Psoas muscle (tissue), 7 donors: ENCODE measurements at regions not wholly inside any gene's neighbourhood (a gene's known extent, or its start where the extent isn't known, plus 50 kb on each side); places are given as distances from the start of the nearest gene placed in this dataset.

Source experiments
- ATAC-seq, 4 donors: fragments of 200-7000 bp; cut with Tn5 transposase; one replicate each; pipeline ENCODE4 v1.9.1; 2020; ENCODE audit warnings: moderate library complexity in 3 of 4, mild to moderate bottlenecking in 2 of 4
- DNase-seq, 2 donors: peaks; one replicate each; pipeline ENCODE4 v3.0.0-alpha.2; 2020
- H3K27ac ChIP-seq: fragments of 200-600 bp; one replicate; pipeline ENCODE4 v1.8.0; 2022
- H3K27me3 ChIP-seq, 3 donors: fragments of 200-600 bp in 1 of 3; one replicate each; pipeline versions ENCODE4 v1.6.1 to v1.8.0; 2013 to 2022; ENCODE audit warnings: low read length in 2 of 3, mild to moderate bottlenecking in 2 of 3, moderate library complexity in 1 of 3; ENCODE audit not compliant: insufficient read depth in 3 of 3
- H3K36me3 ChIP-seq, 2 donors: fragments of 200-600 bp in 1 of 2; one replicate each; pipeline versions ENCODE4 v1.6.1 to v1.8.0; 2013 to 2022; ENCODE audit warnings: low read depth in 1 of 2, mild to moderate bottlenecking in 1 of 2, moderate library complexity in 1 of 2; ENCODE audit not compliant: insufficient read depth in 1 of 2
- H3K4me1 ChIP-seq: fragments of 200-600 bp; one replicate; pipeline ENCODE4 v1.8.0; 2022
- H3K4me3 ChIP-seq: fragments of 200-600 bp; one replicate; pipeline ENCODE4 v1.8.0; 2022; ENCODE audit warnings: mild to moderate bottlenecking
- H3K9me3 ChIP-seq: fragments of 200-600 bp; one replicate; pipeline ENCODE4 v1.8.0; 2022
- CTCF ChIP-seq: fragments of 200-600 bp; IDR thresholded peaks from one replicate; pipeline ENCODE4 v1.8.0; 2022; ENCODE audit warnings: antibody characterized with exemption
- WGBS, 3 donors: extraction: QIAGEN DNeasy Blood & Tissue Kit; methylation state at CpG; one replicate each; pipeline versions ENCODE4 v1.1.6 to v1.1.7; 2013; 5-methylcytosine and 5-hydroxymethylcytosine counted together
- intact Hi-C, 2 donors: fragments of 100-400 bp; cut with DNase I; formaldehyde crosslinking; loops; one replicate each; pipeline versions ENCODE4 v1.11.0 to v1.14.2; 2022
- donor health status: healthy with polysubstance abuse.
- donor health status: DM: no; HTN: no; CAD: no; lungs with moderate emphysema.
- donor health status: Bipolar disorder and iron deficiency.
- donor health status: healthy.
- donor health status: DM: yes; HTN: yes; CAD: no.
- donor health status: DM: no; HTN: no; CAD: no.
- donor health status: DM: yes; HTN: yes; CAD: no.

GRCh38 chr5:28685794-28686193, 1647.4 kb upstream of the CDH9 start:
- Histone ChIP-seq H3K27me3 (no peaks in the 10 kb centered on the region), H3K4me1 (no peaks in the 10 kb centered on the region), H3K36me3 (no peaks in the 10 kb centered on the region), H3K9me3 (no peaks in the 10 kb centered on the region), H3K27ac (no peak overlapping the region), H3K4me3 (no peak overlapping the region)
- 82 to 84% (median 82%) methylated on average over 6 of the region's 6 CpGs for WGBS, 3 donors
- intact Hi-C loops, result no loop called here
- ATAC-seq, result no peak
- no peak for TF ChIP-seq CTCF
- no peak for DNase-seq

GRCh38 chr5:28678899-28679298, 1640.5 kb upstream of the CDH9 start:
- Histone ChIP-seq H3K27me3 (no peaks in the 10 kb centered on the region), H3K9me3 (no peaks in the 10 kb centered on the region), H3K4me1 (no peaks in the 10 kb centered on the region), H3K36me3 (no peaks in the 10 kb centered on the region), H3K27ac (no peak overlapping the region), H3K4me3 (no peak overlapping the region)
- TF ChIP-seq CTCF, result no peak
- ATAC-seq (no peak), DNase-seq (no peak)
- intact Hi-C loops, result no loop called here

DNA sequence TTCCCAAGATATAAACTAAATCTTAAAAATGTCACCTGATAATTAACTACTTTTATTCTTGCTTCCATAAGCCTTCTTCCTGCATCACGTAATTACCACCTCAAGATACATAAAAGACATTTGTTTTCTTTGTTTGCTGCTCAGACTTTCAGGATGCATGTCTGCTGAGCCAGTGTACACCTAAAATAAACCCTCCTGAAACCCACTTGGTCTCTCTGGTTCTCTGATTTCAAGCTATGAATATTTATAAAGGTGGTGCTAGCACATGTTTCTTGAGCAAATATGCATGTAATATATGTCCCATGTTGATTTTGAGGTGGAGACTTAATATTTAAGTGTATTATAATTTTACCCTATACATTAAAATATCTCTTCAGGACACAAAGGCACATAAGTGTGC, 1627.7 kb upstream of the CDH9 start:
- Histone ChIP-seq H3K4me3 (no peak overlapping the region), H3K27ac (no peak overlapping the region), H3K4me1 (no peaks in the 10 kb centered on the region), H3K27me3 (no peaks in the 10 kb centered on the region), H3K9me3 (peaks cover 8% of the 10 kb centered on the region), H3K36me3 (no peaks in the 10 kb centered on the region)
- DNase-seq (no peak), ATAC-seq (no peak)
- TF ChIP-seq CTCF, result no peak
- intact Hi-C loops, result no loop called here
- WGBS, 3 donors, result 69 to 71% (median 70%) methylated on average over 1 of the region's 1 CpG

DNA sequence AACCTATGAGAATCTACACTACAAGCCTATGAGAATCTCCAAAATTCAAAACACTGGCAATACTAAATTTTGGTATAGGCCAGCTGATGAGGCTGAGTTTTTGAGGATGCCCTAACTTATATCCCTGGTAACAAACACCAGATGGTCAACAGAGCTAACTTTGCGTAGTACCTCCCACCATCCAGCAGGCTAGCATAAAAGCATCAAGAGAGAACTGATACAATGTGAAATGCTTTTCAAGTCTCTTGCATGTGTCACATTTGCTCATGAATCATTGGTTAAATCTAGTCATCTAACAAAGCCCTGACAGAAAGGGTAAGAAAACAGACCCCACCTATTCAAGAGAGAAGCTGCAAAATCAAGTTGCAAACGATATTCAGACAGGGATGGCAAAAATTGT, 1609.7 kb upstream of the CDH9 start:
- H3K4me1 ChIP-seq, result no peaks in the 10 kb centered on the region
- DNase-seq (no peak), ATAC-seq (no peak)
- H3K27ac ChIP-seq, result no peak overlapping the region
- no peaks in the 10 kb centered on the region for H3K36me3 ChIP-seq
- no peaks in the 10 kb centered on the region for H3K27me3 ChIP-seq
- no peak for TF ChIP-seq CTCF
- H3K9me3 ChIP-seq, result no peaks in the 10 kb centered on the region
- 64 to 75% (median 64%) methylated on average over 2 of the region's 2 CpGs for WGBS, 3 donors
- no peak overlapping the region for H3K4me3 ChIP-seq
- intact Hi-C loops, result no loop called here

GRCh38 chr5:28632607-28633006, 1594.2 kb upstream of the CDH9 start:
- Histone ChIP-seq H3K9me3 (no peaks in the 10 kb centered on the region), H3K27me3 (no peaks in the 10 kb centered on the region), H3K36me3 (no peaks in the 10 kb centered on the region), H3K27ac (no peak overlapping the region), H3K4me1 (no peaks in the 10 kb centered on the region), H3K4me3 (no peak overlapping the region)
- intact Hi-C loops, result no loop called here
- DNase-seq (no peak), ATAC-seq (no peak)
- 83 to 86% (median 84%) methylated on average over 9 of the region's 9 CpGs for WGBS, 3 donors
- no peak for TF ChIP-seq CTCF
